GM23338 (cell line): ENCODE measurements at regions not wholly inside any gene's neighbourhood (a gene's known extent, or its start where the extent isn't known, plus 50 kb on each side); places are given as distances from the start of the nearest gene placed in this dataset.

ENCODE experiments used
- CREB1 ChIP-seq: fragments of 250-450 bp; sonication (Bioruptor Pico); IDR thresholded peaks from 2 replicates; pipeline ENCODE4 v1.5.0; 2020; ENCODE audit warnings: low read depth, mild to moderate bottlenecking, moderate library complexity
- CTCF ChIP-seq, 2 experiments: fragments of 200-600 bp in 1 of 2; sonication (generic) in 1 of 2; conservative IDR thresholded peaks; 2 replicates each; pipeline versions ENCODE4 v1.5.1 to v1.6.1; 2016 to 2017; ENCODE audit warnings: antibody characterized with exemption in 2 of 2, low read depth in 2 of 2, mild to moderate bottlenecking in 2 of 2, moderate library complexity in 1 of 2
- NANOG ChIP-seq: IDR thresholded peaks from 2 replicates; pipeline ENCODE4 v1.6.1; 2016; ENCODE audit warnings: antibody characterized with exemption, borderline replicate concordance
- STAT1 ChIP-seq: IDR thresholded peaks from one replicate; pipeline ENCODE4 v1.6.1; 2016; ENCODE audit warnings: antibody characterized with exemption; ENCODE audit not compliant: unreplicated experiment
- ZNF114 ChIP-seq: fragments of 250-450 bp; sonication (Bioruptor Pico); IDR thresholded peaks from 2 replicates; pipeline ENCODE4 v1.5.0; 2020; ENCODE audit warnings: mild to moderate bottlenecking, moderate library complexity
- ZNF462 ChIP-seq: fragments of 250-450 bp; sonication (Bioruptor Pico); IDR thresholded peaks from 2 replicates; pipeline ENCODE4 v1.5.0; 2020; ENCODE audit warnings: mild to moderate bottlenecking, moderate library complexity
- TF ChIP-seq, protein P1 (sequence below): IDR thresholded peaks from 2 replicates; pipeline ENCODE4 v1.6.1; 2016; ENCODE audit warnings: antibody characterized with exemption

- no peak for TF ChIP-seq ZNF462 (CRISPR knock-in tag)
- TF ChIP-seq CREB1 (CRISPR knock-in tag), result no peak
- no peak for TF ChIP-seq CTCF (conservative IDR thresholded peaks at IDR 0.05; ENCODE audit: low read depth in 2 of 2)
- TF ChIP-seq STAT1, result no peak
- no peak for TF ChIP-seq ZNF114 (CRISPR knock-in tag)
- TF ChIP-seq, protein P1, sequence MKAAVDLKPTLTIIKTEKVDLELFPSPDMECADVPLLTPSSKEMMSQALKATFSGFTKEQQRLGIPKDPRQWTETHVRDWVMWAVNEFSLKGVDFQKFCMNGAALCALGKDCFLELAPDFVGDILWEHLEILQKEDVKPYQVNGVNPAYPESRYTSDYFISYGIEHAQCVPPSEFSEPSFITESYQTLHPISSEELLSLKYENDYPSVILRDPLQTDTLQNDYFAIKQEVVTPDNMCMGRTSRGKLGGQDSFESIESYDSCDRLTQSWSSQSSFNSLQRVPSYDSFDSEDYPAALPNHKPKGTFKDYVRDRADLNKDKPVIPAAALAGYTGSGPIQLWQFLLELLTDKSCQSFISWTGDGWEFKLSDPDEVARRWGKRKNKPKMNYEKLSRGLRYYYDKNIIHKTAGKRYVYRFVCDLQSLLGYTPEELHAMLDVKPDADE, result no peak
- no peak for TF ChIP-seq NANOG
Measured at GRCh38 chr18:3379685-3380084, 70.3 kb upstream of the TGIF1 start (continued).
